Testis (tissue), 2 donors: ENCODE measurements at regions not wholly inside any gene's neighbourhood (a gene's known extent, or its start where the extent isn't known, plus 50 kb on each side); places are given as distances from the start of the nearest gene placed in this dataset.

Source experiments
- CTCF ChIP-seq, 3 experiments: fragments of 450-650 bp in 2 of 3; fragments of 200-600 bp in 1 of 3; sonication (generic) in 1 of 3; IDR thresholded peaks; one replicate each; pipeline ENCODE4 v1.5.1; 2016 to 2019; ENCODE audit warnings: antibody characterized with exemption in 3 of 3, mild to moderate bottlenecking in 2 of 3, moderate library complexity in 1 of 3
- POLR2A ChIP-seq: fragments of 450-650 bp; IDR thresholded peaks from one replicate; pipeline ENCODE4 v1.6.1; 2017; ENCODE audit warnings: antibody characterized with exemption, mild to moderate bottlenecking, moderate library complexity

- TF ChIP-seq POLR2A (no peak), CTCF (IDR thresholded peaks at IDR 0.05) (no peak)
Measured at GRCh38 chr10:90031776-90032175, 330.4 kb downstream of the KIF20B start.
